HG02642 (cell line): ENCODE measurements at regions not wholly inside any gene's neighbourhood (a gene's known extent, or its start where the extent isn't known, plus 50 kb on each side); places are given as distances from the start of the nearest gene placed in this dataset.
A peak's percentile ranks its signal among the peaks of the same experiment; 100 is the strongest.

Experiments used
- ATAC-seq: cut with Tn5 transposase; IDR thresholded peaks from one replicate; pipeline ENCODE4 v1.9.1; 2021; ENCODE audit warnings: mild to moderate bottlenecking; ENCODE audit not compliant: unreplicated experiment, poor library complexity

DNA sequence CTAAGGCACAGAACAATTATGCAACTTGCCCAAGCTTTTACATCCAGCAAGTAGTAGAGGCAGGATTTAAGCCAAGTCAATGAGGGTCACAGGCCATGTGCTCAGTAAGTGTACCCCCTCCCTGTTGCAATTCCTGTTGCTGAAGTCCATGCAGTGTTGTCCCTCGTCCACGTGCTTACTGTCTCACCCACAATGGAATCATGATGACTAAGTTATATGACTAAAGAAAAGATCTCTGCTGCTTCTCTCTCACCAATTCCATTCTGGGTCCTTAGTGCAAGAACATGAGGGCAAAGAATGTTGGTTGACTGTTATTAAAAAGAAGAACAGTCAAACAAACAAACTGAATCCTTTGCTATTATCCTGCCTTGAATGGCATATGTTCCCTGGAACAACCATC lies 233.6 kb upstream of the SLC24A2 start:
- no peak for ATAC-seq

- ATAC-seq = no peak
These were observed 227.8 kb upstream of the SLC24A2 start for GRCh38 chr9:20016611-20017010.

DNA sequence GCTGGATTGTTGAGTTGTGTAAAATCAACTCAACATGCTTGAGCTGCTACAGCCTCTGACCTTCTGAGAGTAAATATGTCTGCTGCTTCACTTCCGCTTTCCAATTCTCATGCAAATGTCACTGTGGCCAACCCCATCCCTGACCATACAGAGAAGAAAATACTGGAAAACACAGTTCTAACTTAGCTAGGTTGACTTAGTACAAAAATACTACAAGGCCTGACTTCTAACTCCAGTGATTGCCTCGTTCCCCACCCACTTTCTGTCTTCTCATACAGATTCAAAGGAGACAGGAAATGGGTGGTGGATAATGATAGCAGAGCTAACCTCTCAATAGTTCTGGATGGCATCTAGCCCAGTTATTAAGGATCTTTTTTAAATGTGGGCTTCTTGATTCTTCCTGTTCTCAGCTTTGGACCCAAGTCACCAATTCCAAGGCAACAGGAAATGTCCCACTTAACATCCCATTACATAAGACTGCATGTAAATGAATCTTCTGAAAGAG lies 226.6 kb upstream of the SLC24A2 start:
- ATAC-seq = peak; percentile 63

DNA sequence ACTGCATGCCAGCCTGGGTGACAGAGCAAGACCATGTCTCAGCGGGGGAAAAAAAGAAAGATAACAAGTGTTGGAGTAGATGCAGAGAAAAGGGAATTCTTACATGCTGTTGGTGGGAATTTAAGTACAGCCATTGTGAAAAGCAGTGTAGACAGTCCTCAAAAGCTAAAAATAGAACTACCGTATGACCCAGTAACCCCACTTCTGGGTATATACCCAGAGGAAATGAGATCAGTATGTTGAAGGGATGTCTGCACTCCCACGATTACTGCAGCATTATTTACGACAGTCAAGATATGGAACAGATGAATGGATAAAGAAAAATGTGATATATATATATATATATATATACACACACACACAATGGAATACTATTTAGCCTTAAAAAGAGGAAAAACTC lies 225.3 kb upstream of the SLC24A2 start:
- no peak for ATAC-seq

DNA sequence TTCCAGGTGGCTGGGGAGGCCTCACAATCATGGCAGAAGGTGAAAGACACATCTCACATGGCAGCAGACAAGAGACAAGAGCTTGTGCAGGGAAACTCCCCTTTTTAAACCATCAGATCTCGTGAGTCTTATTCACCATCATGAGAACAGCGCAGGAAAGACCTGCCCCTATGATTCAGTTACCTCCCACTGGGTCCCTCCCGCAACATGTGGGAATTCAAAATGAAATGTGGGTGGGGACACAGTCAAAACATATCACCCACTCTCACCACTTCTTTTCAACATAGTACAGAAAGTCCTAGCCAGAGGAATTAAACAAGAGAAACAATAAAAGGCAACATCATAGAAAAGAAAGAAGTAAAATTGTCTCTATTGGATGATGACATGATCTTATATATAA lies 223.4 kb upstream of the SLC24A2 start:
- ATAC-seq = no peak

GRCh38 chr9:20009606-20010005 lies 220.8 kb upstream of the SLC24A2 start:
- no peak for ATAC-seq

DNA sequence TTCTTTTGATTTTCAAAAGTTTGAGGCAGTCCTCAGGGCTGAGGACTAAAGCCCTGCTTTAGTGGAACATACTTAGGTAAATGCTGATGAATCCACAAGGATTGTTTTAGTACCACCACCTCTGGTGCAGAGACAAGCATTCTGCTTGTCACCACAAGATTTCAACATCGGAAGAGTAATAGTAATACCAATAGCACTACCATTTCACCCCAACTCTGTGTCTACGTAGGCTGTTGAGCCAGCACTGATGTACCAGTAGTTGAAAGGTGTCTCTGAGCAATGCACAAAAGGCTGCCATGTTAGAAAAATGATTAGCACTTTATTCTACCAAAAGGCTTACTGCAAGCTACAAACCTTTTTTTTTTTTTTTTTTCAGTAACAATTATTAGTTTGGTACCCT lies 213.2 kb upstream of the SLC24A2 start:
- no peak for ATAC-seq

DNA sequence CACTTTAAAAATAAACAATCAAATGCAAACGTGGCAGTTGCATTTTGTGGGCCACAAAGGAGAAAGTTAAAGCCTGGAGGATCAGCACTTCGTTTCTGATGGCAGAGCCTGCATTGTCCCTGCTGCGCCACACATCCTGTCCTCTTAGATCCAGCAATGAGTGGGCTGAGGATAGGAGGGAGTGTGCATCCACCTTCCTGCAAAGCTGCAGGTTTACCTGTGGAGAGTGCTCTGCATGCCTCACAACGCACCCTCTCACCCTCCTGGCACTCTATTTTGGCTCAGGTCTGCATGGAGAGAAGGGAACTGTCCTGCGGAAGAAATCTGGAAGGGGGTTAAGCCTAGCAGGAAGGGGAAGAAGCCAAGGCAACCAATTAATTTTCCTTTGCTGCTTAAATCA lies 212.2 kb upstream of the SLC24A2 start:
- ATAC-seq = no peak

GRCh38 chr9:19999491-20000057 lies 210.7 kb upstream of the SLC24A2 start:
- peak; percentile 90 for ATAC-seq

GRCh38 chr9:19998823-19999455 lies 210.1 kb upstream of the SLC24A2 start:
- peak; percentile 43 for ATAC-seq

- ATAC-seq = no peak
These were observed 209.3 kb upstream of the SLC24A2 start for GRCh38 chr9:19998153-19998552.

- no peak for ATAC-seq
These were observed 206.8 kb upstream of the SLC24A2 start for GRCh38 chr9:19995619-19996018.

- ATAC-seq = no peak
These were observed 205.5 kb upstream of the SLC24A2 start for GRCh38 chr9:19994296-19994695.

- no peak for ATAC-seq
These were observed 203.7 kb upstream of the SLC24A2 start for GRCh38 chr9:19992556-19992955.

GRCh38 chr9:19989213-19989612 lies 200.4 kb upstream of the SLC24A2 start:
- no peak for ATAC-seq

GRCh38 chr9:19988281-19988680 lies 199.4 kb upstream of the SLC24A2 start:
- no peak for ATAC-seq

- ATAC-seq = no peak
These were observed 196.2 kb upstream of the SLC24A2 start for GRCh38 chr9:19985081-19985480.

DNA sequence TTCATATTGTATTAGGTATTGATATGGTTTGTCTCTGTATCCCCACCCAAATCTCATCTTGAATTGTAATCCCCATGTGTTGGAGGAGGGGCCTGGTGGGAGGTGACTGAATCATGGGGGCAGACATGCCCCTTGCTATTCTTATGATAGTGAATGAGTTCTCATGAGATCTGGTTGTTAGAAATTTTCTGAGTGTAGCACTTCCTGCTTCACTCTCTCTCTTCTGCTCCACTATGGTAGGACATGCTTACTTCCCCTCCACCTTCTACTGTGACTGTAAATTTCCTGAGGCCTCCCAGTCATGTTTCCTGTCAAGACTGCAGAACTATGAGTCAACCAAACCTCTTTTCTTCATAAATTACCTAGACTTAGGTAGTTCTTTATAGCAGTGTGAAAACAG lies 187.4 kb upstream of the SLC24A2 start:
- peak; percentile 47 for ATAC-seq

- no peak for ATAC-seq
These were observed 186.7 kb upstream of the SLC24A2 start for GRCh38 chr9:19975499-19975898.

GRCh38 chr9:19969721-19970120 lies 180.9 kb upstream of the SLC24A2 start:
- no peak for ATAC-seq

- no peak for ATAC-seq
These were observed 179.1 kb upstream of the SLC24A2 start for GRCh38 chr9:19967888-19968459.
